PC-9 (cell line): ENCODE measurements at regions not wholly inside any gene's neighbourhood (a gene's known extent, or its start where the extent isn't known, plus 50 kb on each side); places are given as distances from the start of the nearest gene placed in this dataset.

Experiments
- BruUV-seq: library from RNA; stranded (reverse); fragments of 400-500 nt; replicated peaks from 2 replicates; lab custom pipeline; 2021; lab: Mats Ljungman, UMichigan
- CTCF ChIA-PET: fragments of 300-600 bp; sonication (Branson Sonifier 250); formaldehyde crosslinking; loops from one replicate; lab custom pipeline; 2022; ENCODE audit warnings: antibody characterized with exemption; lab: Charles Lee
- POLR2A ChIA-PET: fragments of 300-600 bp; sonication (Branson Sonifier 250); formaldehyde crosslinking; loops from one replicate; lab custom pipeline; 2022; ENCODE audit warnings: antibody characterized with exemption; ENCODE audit not compliant: unreplicated experiment; lab: Charles Lee
- DNase-seq, 2 experiments: peaks; one replicate each; pipeline versions ENCODE4 v3.0.0 to v3.0.0-alpha.2; 2015 to 2022; ENCODE audit warnings: mixed read lengths in 1 of 2
- H2AFZ ChIP-seq: fragments of 200-600 bp; sonication (generic); 2 replicates; pipeline ENCODE4 v1.8.1; 2017; ENCODE audit warnings: antibody characterized with exemption
- H3F3A ChIP-seq: fragments of 200-600 bp; sonication (generic); 2 replicates; pipeline ENCODE4 v1.8.1; 2017; ENCODE audit warnings: antibody characterized with exemption, mild to moderate bottlenecking, low read depth; ENCODE audit not compliant: insufficient read depth
- H3K27ac ChIP-seq: fragments of 200-600 bp; sonication (generic); 2 replicates; pipeline ENCODE4 v1.6.1; 2016; ENCODE audit warnings: mixed run types
- H3K27me3 ChIP-seq: fragments of 200-600 bp; sonication (generic); 2 replicates; pipeline ENCODE4 v1.6.1; 2016; ENCODE audit warnings: low read depth, mixed run types; ENCODE audit not compliant: insufficient read depth
- H3K36me3 ChIP-seq: fragments of 200-600 bp; sonication (generic); 2 replicates; pipeline ENCODE4 v1.6.1; 2016; ENCODE audit warnings: low read depth, mixed run types
- H3K4me1 ChIP-seq: fragments of 200-600 bp; sonication (generic); replicated peaks from 2 replicates; pipeline ENCODE4 v1.6.1; 2016; ENCODE audit warnings: mixed run types; ENCODE audit not compliant: insufficient read depth
- H3K4me2 ChIP-seq: fragments of 200-600 bp; sonication (generic); 2 replicates; pipeline ENCODE4 v1.6.1; 2017; ENCODE audit warnings: mixed run types
- H3K4me3 ChIP-seq: fragments of 200-600 bp; sonication (generic); 2 replicates; pipeline ENCODE4 v1.6.1; 2016; ENCODE audit warnings: mixed run types
- H3K79me2 ChIP-seq: fragments of 200-600 bp; sonication (generic); 2 replicates; pipeline ENCODE4 v1.6.1; 2017; ENCODE audit warnings: low read depth, mixed run types
- H3K9me2 ChIP-seq: fragments of 200-600 bp; sonication (generic); 2 replicates; pipeline ENCODE4 v1.8.1; 2017; ENCODE audit warnings: mild to moderate bottlenecking; ENCODE audit not compliant: insufficient read depth
- H3K9me3 ChIP-seq: fragments of 200-600 bp; sonication (generic); 2 replicates; pipeline ENCODE4 v1.8.1; 2016; ENCODE audit warnings: low read depth; ENCODE audit not compliant: insufficient read depth
- H4K20me1 ChIP-seq: fragments of 200-600 bp; sonication (generic); 2 replicates; pipeline ENCODE4 v1.8.1; 2017; ENCODE audit not compliant: insufficient read depth
- EZH2 ChIP-seq: fragments of 200-600 bp; sonication (generic); IDR thresholded peaks from 2 replicates; pipeline ENCODE4 v1.8.0; 2017; ENCODE audit warnings: antibody characterized with exemption, low read depth
- intact Hi-C: fragments of 100-400 bp; cut with micrococcal nuclease; formaldehyde crosslinking; loops from one replicate; pipeline ENCODE4 v1.10.0; 2022; ENCODE audit not compliant: unreplicated experiment
- TF ChIP-seq, protein P1 (sequence below): fragments of 200-600 bp; sonication (generic); conservative IDR thresholded peaks from 2 replicates; pipeline ENCODE4 v1.6.1; 2017; ENCODE audit warnings: mixed run types, antibody characterized with exemption, mild to moderate bottlenecking, moderate library complexity

DNA sequence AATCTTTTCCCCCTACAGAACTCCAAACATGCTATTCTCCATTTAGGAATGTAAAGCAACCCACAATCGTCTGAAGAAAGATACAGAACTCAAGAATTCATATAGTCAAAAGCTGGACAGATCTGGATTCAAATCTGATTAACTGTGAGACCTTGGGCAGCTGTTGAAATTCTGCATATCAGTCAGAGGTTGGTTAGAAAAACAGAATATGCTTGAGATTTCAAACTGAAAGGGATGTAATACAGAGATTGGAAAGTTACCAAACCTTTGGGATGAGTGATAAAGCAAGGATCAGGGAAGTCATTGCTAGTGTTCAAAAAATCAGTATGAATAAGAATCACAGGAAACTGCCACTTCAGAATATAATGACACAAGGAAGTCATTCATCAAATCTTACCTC is 406.6 kb downstream of the HTR7 start:
- no peaks in the 10 kb centered on the region for H3K9me2 ChIP-seq
- H3K27me3 ChIP-seq, result no peaks in the 10 kb centered on the region
- no peaks in the 10 kb centered on the region for H3K4me1 ChIP-seq
- no peaks in the 10 kb centered on the region for H3K79me2 ChIP-seq
- H3K4me2 ChIP-seq, result no peak overlapping the region
- no peak overlapping the region for H2AFZ ChIP-seq
- H3F3A ChIP-seq, result no peaks in the 10 kb centered on the region
- no peak overlapping the region for H3K4me3 ChIP-seq
- ChIA-PET CTCF (no interaction called here), POLR2A (no interaction called here)
- H3K27ac ChIP-seq, result no peak overlapping the region
- no TSS peak for BruUV-seq
- no peaks in the 10 kb centered on the region for H3K36me3 ChIP-seq
- no peaks in the 10 kb centered on the region for H4K20me1 ChIP-seq
- DNase-seq, result no peak
- intact Hi-C loops, result no loop called here
- H3K9me3 ChIP-seq, result no peaks in the 10 kb centered on the region
- TF ChIP-seq, protein P1, sequence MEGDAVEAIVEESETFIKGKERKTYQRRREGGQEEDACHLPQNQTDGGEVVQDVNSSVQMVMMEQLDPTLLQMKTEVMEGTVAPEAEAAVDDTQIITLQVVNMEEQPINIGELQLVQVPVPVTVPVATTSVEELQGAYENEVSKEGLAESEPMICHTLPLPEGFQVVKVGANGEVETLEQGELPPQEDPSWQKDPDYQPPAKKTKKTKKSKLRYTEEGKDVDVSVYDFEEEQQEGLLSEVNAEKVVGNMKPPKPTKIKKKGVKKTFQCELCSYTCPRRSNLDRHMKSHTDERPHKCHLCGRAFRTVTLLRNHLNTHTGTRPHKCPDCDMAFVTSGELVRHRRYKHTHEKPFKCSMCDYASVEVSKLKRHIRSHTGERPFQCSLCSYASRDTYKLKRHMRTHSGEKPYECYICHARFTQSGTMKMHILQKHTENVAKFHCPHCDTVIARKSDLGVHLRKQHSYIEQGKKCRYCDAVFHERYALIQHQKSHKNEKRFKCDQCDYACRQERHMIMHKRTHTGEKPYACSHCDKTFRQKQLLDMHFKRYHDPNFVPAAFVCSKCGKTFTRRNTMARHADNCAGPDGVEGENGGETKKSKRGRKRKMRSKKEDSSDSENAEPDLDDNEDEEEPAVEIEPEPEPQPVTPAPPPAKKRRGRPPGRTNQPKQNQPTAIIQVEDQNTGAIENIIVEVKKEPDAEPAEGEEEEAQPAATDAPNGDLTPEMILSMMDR, result no peak
- no peak for TF ChIP-seq EZH2

DNA sequence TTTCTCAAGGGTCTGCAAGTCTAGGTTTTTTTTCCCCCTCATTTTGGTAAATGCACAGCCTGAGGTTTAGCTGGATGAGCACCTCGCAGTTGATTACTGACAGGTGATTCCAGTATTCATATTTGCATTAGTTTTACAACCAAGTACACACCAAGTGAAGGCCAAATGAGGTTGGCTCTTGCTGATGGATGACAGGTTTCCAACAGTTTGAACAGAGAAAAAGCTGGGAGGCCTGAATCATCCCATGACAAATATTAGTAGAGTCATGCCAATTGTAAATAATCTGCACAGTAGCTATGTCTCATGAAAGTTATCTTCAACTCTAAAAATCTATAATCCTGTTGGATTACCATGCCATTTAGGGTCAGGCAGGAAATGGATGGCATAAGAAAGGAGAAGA is 399.8 kb downstream of the HTR7 start:
- intact Hi-C loops, result no loop called here
- ChIA-PET CTCF (no interaction called here), POLR2A (no interaction called here)
- TF ChIP-seq EZH2, result no peak
- TF ChIP-seq, protein P1, result no peak
- Histone ChIP-seq H3K79me2 (no peaks in the 10 kb centered on the region), H3K9me2 (no peaks in the 10 kb centered on the region), H4K20me1 (no peaks in the 10 kb centered on the region), H3K27ac (no peak overlapping the region), H3K36me3 (no peaks in the 10 kb centered on the region), H3K4me3 (no peak overlapping the region), H3F3A (no peaks in the 10 kb centered on the region), H2AFZ (no peak overlapping the region), H3K27me3 (no peaks in the 10 kb centered on the region), H3K9me3 (no peaks in the 10 kb centered on the region), H3K4me2 (no peak overlapping the region), H3K4me1 (no peaks in the 10 kb centered on the region)
- DNase-seq, result no peak
- no TSS peak for BruUV-seq

DNA sequence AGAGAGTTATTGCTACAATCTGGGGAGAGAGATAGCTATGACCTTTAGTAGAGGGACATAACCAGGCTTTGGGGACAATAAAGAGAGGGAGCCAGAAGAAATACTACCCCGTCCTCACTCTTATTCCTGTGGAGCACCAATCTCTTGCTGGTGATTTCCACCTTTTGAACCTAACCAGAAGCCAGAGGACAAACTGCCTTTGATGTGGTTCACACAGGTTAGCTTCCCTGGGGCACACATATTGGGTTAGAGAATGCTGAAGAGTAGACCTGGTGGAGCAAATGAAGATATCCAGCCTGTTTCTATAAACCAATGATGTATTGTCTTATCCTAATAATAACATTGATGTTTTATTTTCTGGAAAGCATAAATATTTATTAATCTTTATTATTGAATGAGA is 399.3 kb downstream of the HTR7 start:
- no TSS peak for BruUV-seq
- ChIA-PET POLR2A (no interaction called here), CTCF (no interaction called here)
- Histone ChIP-seq H3K9me2 (no peaks in the 10 kb centered on the region), H3K27me3 (no peaks in the 10 kb centered on the region), H3K27ac (no peak overlapping the region), H3K36me3 (no peaks in the 10 kb centered on the region), H3K4me3 (no peak overlapping the region), H4K20me1 (no peaks in the 10 kb centered on the region), H3K79me2 (no peaks in the 10 kb centered on the region), H3K9me3 (no peaks in the 10 kb centered on the region), H3K4me1 (no peaks in the 10 kb centered on the region), H3F3A (no peaks in the 10 kb centered on the region), H3K4me2 (no peak overlapping the region), H2AFZ (no peak overlapping the region)
- intact Hi-C loops, result no loop called here
- no peak for TF ChIP-seq EZH2
- TF ChIP-seq, protein P1, result no peak
- DNase-seq, result no peak
